Cardiac septum (tissue), 1 donor: ENCODE measurements at regions not wholly inside any gene's neighbourhood (a gene's known extent, or its start where the extent isn't known, plus 50 kb on each side); places are given as distances from the start of the nearest gene placed in this dataset.

Experiments
- DNase-seq: peaks from one replicate; pipeline ENCODE4 v3.0.0-alpha.2; 2020; ENCODE audit warnings: low spot score
- intact Hi-C: fragments of 100-400 bp; cut with DNase I; formaldehyde crosslinking; loops from one replicate; pipeline ENCODE4 v1.14.0; 2022
- donor health status: DM: no; HTN: no; CAD: no.

DNA sequence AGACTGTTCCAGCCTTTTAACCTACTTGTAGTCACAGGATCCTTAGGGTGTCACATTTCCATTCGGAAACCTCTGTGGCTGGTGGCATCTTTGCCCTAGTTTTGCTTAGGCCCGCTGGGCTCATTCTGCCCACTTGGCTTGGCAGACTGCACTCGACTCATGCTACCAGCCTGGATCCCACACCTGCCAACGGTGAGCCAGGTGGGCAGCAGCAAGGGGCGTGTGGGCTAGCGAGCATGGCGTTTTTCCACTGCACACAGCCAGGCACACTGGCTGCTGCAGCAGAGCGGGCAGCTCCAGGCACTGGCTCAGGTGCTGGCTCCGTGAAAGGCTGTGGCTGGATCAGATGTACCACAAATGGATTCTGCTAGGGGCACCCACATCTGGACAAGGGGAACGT is 838.2 kb downstream of the SLITRK6 start:
- intact Hi-C loops = no loop called here
- DNase-seq = no peak

DNA sequence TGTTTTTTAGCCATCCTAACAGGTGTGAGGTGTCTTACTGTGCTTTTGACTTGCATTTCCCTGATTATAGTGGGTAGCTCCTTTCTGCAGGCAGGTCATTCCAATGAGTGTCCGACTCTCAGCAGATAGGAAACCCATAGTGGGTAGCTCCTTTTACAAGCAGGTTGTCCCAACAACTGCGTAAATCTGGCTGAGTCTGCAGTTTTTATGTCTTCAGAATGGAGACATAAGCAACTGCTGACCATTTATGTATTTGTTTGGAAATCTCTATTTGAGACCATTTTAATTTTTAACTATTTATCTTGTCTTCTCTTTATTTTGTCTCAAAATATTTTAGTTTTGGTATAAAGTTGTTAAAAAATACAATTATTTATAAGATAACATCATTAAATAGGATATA is 839.4 kb downstream of the SLITRK6 start:
- intact Hi-C loops = no loop called here
- no peak for DNase-seq

DNA sequence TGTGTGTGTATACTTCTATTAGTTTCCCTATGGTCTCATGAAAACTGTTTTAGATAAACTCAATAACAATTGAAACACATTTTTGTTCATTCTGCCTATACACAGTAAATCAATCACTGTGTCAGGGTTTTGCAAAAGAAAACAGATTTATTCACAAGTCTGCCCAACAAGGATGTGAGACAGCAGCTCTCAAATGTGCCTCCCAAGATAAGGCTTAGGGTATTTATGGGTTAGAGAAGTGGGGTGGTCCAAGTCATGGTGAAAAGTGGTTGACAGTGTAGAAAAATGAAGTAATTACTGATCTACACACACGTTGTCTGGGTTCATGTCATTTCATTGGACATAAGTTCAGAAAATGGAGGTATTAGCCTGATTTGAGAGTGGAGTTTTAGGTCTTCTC is 844.6 kb downstream of the SLITRK6 start:
- no peak for DNase-seq
- intact Hi-C loops = no loop called here

DNA sequence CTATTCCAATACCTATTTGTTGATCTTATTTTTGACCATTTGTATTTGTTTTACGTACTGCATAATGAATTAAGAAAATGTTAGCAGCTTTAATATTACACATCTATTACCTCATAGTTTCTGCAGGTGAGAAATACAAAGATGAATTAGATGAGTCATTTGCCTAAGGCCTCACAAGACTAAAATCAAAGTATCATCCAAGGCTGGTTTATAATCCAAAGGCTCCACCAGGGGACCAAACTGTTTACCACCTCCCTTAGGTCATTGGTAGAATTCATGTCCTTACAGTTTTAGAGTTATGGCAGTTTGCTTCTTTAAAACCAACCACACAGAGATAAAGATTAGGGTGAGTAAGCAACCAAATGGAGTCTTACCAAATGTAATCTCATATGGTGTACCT is 848.1 kb downstream of the SLITRK6 start:
- no peak for DNase-seq
- intact Hi-C loops = no loop called here

DNA sequence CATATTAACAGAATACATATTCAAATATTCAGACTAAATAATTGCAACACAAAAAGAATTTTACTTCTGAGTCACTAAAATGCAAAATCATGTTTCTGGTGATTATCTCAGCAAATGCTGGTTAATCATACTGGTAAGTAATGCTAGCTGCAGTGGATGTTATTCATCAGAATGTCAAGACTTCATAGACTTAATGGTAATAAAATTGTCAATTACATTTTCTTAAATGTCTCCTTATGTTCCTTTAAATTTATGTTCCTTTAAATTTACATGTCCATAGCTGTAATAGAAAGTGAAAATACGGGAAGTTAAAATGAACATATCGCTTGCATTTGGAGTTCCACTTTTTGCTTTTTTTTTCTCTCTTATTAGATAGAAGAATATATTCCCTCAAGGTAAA is 853.0 kb downstream of the SLITRK6 start:
- no peak for DNase-seq
- intact Hi-C loops = no loop called here

DNA sequence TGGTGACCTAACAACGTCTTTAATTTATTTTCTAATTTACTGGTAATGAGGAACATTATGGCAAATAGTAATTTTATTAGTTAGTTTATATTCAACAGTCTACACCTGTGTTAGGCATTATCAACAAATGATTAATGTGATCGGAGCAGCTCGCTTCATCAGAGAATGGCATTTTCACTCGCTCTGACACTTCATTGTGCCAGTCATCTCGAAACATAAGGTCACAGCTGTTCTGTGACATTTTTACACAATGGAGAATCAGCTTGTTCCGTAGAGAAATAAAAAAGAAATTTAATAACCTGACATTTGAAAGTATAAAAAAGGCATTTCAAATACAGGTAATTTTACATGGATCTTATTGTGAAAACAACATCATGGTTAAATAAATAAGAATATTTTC is 858.4 kb downstream of the SLITRK6 start:
- intact Hi-C loops = no loop called here
- no peak for DNase-seq

DNA sequence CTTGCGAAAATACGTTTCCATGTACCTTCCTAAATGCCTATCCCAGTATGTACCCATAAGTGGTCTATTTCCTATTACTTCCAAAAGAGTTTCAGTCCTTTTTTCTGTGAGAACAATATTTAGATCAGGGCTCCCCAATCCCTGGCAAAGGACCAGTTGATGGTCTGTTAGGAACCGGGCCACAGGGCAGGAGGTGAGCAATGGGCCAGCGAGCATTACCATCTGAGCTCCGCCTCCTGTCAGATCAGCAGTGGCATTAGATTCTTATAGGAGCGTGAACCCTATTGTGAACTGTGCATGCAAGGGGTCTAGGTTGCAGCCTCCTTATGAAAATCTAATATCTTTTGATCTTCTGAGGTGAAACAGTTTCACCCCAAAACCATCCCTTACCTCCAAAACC is 859.1 kb downstream of the SLITRK6 start:
- intact Hi-C loops = no loop called here
- DNase-seq = no peak

DNA sequence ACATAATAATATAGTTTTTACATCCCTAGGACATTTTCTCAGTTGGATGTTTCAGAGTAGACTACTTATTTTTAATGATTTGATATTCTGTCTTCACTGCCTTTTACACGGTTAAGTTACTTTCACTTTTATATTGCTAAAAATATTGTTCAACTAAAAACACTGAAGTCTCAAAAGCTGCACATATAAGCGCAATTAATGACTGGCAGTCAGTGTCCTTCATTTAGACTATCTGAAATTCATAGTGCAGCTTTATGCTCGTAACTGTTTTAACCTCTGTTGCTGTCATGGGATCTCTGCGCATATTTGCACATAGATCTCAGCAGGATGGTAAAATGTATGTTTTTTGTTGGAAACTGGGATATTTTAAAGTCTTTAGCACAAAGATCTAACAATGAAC is 864.3 kb downstream of the SLITRK6 start:
- no peak for DNase-seq
- intact Hi-C loops = no loop called here

DNA sequence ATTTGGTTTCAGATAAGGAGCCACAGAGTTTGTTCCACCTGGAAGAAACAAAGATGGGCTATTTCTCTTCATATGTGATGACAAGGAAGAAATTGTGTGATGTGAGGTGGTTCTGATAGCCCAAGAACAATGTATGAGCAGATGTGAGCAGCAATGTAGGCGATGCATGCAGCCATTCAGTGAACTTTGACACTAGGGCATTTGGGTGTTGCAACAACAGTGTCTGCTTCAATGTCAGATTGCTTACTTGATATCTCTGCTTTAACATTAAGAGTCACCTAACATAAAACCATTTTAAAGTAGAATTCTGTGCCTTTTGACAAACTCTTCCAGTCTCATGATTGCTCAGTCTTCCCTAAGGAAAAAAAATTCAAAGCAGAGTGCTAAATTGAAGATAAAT is 865.4 kb downstream of the SLITRK6 start:
- DNase-seq = no peak
- intact Hi-C loops = no loop called here

DNA sequence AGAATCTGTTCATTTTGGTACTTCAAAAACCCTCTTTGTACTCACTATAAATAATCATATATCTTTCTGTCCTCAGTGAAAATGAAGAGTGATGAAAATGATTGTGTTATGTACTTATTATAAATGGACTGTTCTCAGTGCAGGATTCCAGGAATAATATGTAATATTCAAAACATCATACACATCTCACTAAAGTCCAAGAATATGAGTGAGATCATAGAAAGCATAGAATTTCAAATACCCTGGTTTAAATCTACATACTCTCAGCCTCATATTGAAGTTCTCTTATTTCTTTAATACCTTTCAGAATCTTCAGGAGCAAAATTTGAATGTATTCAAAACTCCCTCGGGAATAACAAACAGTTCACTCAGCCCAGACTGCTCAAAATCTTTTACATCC is 868.0 kb downstream of the SLITRK6 start:
- DNase-seq = no peak
- intact Hi-C loops = no loop called here

DNA sequence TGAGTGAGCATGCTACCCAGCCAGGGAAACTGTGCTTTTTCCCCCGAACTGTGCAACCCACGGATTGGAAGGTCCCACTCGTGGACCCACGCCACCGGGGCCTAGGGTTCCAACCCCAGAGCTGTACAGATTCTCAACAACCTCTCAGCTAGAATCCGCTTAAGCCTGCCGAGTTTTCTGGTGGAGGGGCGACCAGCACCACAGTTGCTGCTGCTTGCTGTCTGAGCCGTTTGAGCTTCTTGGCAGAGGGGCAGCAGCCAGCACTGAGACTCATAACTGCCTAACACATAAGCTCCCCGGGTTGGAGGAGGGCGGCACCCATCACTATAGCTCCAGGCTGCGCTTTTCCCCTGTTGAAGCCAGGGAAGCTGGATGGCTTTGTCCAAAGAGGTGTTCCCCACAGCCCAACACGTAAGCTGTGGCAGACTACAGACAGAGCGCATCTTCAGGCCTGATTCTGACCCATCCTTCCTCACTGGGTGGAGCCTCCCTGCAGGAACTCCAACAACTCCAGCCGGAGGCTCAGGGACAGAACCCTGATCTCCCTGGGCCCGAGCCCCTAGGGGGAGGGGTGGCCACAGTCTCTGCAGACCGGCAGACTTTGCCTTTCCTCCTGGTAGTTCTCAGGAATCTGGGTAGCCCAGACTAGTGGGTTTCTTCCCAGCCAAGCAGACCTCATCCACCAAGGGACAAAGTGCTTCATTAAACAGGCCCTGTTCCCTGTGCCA is 871.6 kb downstream of the SLITRK6 start:
- intact Hi-C loops = no loop called here
- DNase-seq = no peak

DNA sequence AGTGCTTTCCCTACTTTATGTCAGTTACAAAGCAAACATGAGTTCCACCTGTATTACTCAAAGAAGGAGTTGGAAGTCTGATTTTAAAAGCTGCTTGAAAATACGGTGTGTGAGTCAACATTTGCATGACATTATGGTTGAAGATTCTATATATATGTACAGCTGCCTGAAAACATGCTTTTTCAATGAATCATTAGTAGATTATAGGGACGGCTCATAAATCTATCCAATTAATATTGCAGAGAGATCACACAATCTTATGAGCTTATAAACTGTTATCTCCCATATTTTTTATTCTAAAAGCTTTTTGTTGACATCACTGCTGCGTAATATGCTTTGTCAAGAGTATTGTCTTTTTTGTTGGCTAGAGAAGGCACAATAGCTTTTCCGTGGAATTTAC is 873.8 kb downstream of the SLITRK6 start:
- intact Hi-C loops = no loop called here
- DNase-seq = no peak

DNA sequence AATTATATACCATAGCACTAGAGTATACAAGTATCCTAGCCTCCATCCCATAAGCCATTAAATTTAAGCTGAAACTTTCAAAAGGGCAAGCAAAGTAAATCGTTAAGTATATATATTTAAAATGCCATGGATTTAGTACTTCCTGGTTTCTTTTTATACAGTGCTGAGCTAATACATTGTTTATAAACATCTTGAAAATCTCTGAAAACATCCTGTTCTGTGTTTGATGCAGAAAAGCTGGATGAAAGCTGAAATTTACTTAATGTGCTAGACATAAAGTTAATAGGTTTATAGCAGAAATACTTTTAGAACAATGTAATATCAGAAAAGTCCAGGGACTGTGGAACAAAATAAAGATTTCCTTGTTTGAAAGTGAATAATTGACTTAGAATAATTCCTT is 875.4 kb downstream of the SLITRK6 start:
- intact Hi-C loops = no loop called here
- DNase-seq = no peak

DNA sequence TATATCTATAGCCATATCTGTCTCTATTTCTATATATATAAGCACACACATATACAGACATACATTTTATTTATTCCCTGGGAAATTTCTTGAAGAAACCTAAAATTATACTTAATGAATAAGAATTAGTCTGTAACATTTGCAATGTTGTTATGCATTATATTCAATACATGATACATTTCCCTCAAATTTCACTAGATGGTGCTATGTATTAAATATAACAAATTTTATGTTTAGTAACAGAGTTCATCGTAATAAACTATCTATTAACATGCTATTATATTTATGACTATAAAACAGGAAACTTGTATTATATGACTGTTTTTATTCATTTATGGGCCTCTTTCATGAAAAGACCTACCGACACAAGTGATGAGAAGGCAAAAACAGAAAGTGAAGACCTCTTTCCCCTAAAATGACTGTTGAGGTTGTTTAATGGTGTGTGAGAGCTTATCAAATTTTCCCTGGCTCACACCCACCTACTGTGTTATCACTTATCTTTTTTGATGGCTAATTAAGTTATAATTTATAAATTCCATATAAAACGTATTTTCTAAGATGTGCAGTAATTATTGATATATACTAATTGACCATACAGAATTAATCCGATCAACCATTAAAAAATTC is 881.9 kb downstream of the SLITRK6 start:
- intact Hi-C loops = loop anchor here (5.0 kb wide), 1 partner anchor 890 kb away; no protein-coding TSS in a partner anchor
- DNase-seq = no peak

DNA sequence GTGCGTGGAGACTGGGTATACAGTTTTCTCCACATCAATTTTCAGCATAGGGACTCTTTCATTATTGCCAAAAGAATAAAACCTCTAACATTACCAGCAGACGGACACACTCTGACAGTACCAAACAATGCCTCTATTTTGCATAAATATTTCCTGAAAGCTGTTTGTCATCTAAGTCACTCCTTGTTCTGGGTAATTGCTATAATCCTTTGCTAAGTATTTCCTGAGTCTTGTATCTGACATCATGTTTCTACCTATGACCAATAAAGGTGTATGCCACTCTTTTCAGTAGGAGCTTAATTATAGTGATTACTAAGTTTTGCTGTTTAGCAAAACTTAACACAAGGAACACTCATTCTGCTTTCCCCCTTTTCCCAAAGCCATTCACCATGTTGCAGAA is 886.5 kb downstream of the SLITRK6 start:
- intact Hi-C loops = no loop called here
- DNase-seq = no peak

DNA sequence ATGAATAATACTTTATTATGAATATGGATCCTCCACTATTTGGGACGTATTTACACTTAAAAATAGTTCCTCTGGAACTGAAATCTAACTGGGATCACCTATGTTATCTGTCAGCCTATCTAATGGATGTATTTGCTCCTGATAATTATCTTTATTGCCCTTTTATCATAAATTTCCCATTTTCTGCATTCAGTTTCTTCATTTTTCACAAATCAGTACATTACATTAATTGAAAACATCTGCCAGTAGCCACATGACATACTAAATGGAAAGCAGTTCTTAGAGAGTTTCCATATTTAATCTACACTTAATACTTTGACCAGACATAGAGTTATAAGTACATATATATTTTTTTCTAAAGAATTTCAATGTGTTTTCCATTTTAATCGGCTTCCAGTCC is 888.8 kb downstream of the SLITRK6 start:
- intact Hi-C loops = no loop called here
- DNase-seq = no peak

DNA sequence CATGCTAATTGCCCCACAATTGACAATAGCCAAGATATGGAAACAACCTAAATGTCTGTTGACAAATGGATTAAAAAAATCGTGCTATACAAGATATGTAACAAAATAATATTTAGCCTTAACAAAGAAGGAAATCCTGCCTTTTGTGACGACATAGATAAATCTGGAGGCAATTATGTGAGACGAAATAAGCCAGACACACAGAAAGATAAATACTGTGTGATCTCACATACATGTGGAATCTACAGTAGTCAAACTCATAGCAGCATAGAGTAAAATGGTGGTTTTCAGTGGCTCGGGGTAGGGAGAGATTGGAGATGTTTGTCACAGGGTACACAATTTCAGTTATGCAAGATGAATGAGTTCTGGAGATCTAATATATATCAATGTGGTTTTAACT is 895.8 kb downstream of the SLITRK6 start:
- intact Hi-C loops = no loop called here
- DNase-seq = no peak

DNA sequence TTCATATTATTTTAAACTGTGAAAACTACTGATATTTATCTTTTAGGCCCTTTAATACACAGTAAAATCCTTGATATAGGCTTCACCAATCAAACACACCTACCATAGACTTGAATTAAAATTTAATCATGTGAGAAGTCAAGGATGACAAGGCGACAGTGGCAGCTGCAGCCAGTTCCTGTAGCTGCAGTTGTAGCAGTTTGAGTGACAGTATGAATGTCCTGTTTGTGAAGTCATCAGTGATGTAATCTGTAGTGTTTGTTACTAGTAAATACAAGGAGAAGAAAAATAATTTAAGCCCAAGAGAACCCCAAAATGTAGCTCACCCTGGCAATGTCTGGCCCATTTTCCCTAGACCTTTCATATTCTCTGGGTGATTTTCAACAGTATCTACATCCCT is 897.0 kb downstream of the SLITRK6 start:
- intact Hi-C loops = no loop called here
- DNase-seq = no peak

DNA sequence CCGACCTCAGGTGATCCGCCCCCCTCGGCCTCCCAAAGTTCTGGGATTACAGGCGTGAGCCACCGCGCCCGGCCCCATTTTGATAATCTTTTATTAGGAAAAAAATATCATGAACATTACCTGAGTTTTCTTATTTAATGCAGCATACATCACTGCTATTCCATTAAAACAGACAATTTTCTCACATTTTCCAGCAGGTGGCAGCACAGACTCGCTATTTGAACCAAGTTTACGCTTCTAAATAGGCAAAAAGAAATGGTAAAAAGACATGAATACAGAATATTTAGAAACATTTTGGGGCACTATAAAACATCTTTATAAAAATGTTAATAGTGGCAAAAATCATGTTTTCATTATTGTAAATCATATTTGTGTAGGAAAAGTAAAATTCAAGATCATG is 903.1 kb downstream of the SLITRK6 start:
- intact Hi-C loops = no loop called here
- DNase-seq = no peak

DNA sequence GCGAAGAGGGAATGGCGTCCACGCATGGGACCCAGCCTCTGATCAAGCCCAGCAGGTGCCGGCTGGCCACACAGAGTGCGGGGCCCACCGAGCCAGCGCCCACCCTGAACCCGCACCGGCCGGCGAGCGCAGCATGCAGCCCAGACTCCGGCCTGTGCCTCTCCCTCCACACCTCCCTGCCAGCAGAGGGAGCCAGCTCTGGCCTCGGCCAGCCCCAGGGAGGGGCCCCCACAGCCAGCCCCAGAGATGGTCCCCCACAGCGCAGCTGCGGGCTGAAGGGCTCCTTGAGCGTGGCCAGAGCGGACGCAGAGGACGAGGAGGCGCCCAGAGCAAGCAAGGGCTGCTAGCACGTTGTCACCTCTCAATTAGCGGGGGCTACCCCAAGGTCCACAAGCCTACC is 904.5 kb downstream of the SLITRK6 start:
- no peak for DNase-seq
- intact Hi-C loops = no loop called here

DNA sequence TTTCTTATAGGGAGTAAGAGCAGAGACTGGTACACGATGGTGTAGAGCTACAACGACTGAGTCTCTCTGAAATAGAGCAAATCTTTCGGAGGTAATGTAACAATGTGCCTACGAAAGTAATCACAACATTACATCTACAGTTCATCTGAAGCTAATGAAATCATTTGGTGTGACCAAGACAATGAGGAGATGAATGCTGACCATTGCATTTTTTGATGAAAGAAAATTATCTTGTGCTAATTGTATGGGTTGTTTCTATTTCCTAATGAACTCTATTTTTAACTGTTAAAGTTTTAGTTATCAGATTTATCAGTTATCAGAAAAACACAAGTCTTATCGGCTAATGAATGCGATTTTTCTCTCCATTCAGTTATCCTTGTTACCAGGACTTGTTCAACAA is 913.4 kb downstream of the SLITRK6 start:
- no peak for DNase-seq
- intact Hi-C loops = no loop called here

DNA sequence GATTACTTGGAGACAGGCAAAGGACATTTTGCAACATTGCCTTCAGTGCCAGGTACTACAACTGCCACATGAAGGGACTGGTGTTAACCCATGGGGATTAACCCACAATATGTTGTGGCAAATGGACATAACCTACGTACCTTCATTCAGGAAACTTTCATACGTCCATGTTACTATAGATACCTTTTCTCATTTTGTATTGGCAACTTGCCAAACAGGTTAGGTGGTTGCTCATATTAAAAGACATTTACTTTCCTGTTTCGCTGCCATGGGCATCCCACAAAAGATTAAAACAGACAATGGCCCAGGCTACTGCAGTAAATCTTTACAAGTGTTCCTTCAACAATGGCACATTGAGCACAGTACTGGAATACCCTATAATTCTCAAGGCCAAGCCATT is 925.3 kb downstream of the SLITRK6 start:
- intact Hi-C loops = no loop called here
- DNase-seq = no peak
